ENCODE measurements at regions not wholly inside any gene's neighbourhood (a gene's known extent, or its start where the extent isn't known, plus 50 kb on each side); places are given as distances from the start of the nearest gene placed in this dataset.

GRCh38 chr2:16207611-16208010 lies 267.3 kb downstream of the MYCN start:
- Histone ChIP-seq H3K27ac (ENCODE audit: extremely low read depth, low read depth, low read length) (no peak overlapping the region), H3K36me3 (ENCODE audit: control insufficient read depth in 2 of 2, insufficient read depth in 1 of 2, low read length in 2 of 2) (no peaks in the 10 kb centered on the region), H3K9me3 (ENCODE audit: control insufficient read depth, insufficient read depth, low read depth, low read length) (no peaks in the 10 kb centered on the region; the same call in 1 of the 2 replicates), H3K4me1 (ENCODE audit: control insufficient read depth, insufficient read depth, low read length) (no peaks in the 10 kb centered on the region), H3K4me3 (ENCODE audit: low read depth, low read length) (no peak overlapping the region)
- TF ChIP-seq SALL2 (tag by site-specific recombination; IDR thresholded peaks at IDR 0.05; ENCODE audit: borderline replicate concordance) (no peak), ZNF266 (tag by site-specific recombination; IDR thresholded peaks at IDR 0.05; ENCODE audit: low read depth) (no peak), ZNF26 (tag by site-specific recombination; IDR thresholded peaks at IDR 0.05) (no peak), TCF7L2 (IDR thresholded peaks at IDR 0.05; ENCODE audit: borderline replicate concordance, low read depth, low read length) (no peak), ZNF140 (tag by site-specific recombination; IDR thresholded peaks at IDR 0.05) (no peak), ZNF341 (tag by site-specific recombination; IDR thresholded peaks at IDR 0.05; ENCODE audit: low read depth) (no peak), ZNF510 (tag by site-specific recombination; IDR thresholded peaks at IDR 0.05; ENCODE audit: insufficient replicate concordance) (no peak), REST (tag by site-specific recombination; IDR thresholded peaks at IDR 0.05) (no peak), WT1 (tag by site-specific recombination; IDR thresholded peaks at IDR 0.05) (no peak), ZSCAN18 (tag by site-specific recombination; IDR thresholded peaks at IDR 0.05) (no peak), CTCF (tag by site-specific recombination; IDR thresholded peaks at IDR 0.05) (no peak), ZNF600 (tag by site-specific recombination; IDR thresholded peaks at IDR 0.05) (no peak), ZNF747 (tag by site-specific recombination; IDR thresholded peaks at IDR 0.05) (no peak)
- POLR2A ChIA-PET = no interaction called here
- CTCF ChIA-PET = no interaction called here

- POLR2A ChIA-PET = no interaction called here
- CTCF ChIA-PET = no interaction called here
- Histone ChIP-seq H3K36me3 (ENCODE audit: control insufficient read depth in 2 of 2, insufficient read depth in 1 of 2, low read length in 2 of 2) (no peaks in the 10 kb centered on the region), H3K9me3 (ENCODE audit: control insufficient read depth, insufficient read depth, low read depth, low read length) (no peaks in the 10 kb centered on the region; the same call in 1 of the 2 replicates), H3K4me1 (ENCODE audit: control insufficient read depth, insufficient read depth, low read length) (no peaks in the 10 kb centered on the region), H3K27ac (ENCODE audit: extremely low read depth, low read depth, low read length) (no peak overlapping the region), H3K4me3 (ENCODE audit: low read depth, low read length) (no peak overlapping the region)
- TF ChIP-seq ZNF398 (tag by site-specific recombination; IDR thresholded peaks at IDR 0.05) (no peak), ZNF426 (tag by site-specific recombination; IDR thresholded peaks at IDR 0.05) (no peak), SALL2 (tag by site-specific recombination; IDR thresholded peaks at IDR 0.05; ENCODE audit: borderline replicate concordance) (no peak)
Observed at GRCh38 chr2:16207151-16207550, 266.8 kb downstream of the MYCN start.
